HG03060 (cell line): ENCODE measurements at regions not wholly inside any gene's neighbourhood (a gene's known extent, or its start where the extent isn't known, plus 50 kb on each side); places are given as distances from the start of the nearest gene placed in this dataset.
A peak's percentile ranks its signal among the peaks of the same experiment; 100 is the strongest.

Source experiments
- ATAC-seq: cut with Tn5 transposase; IDR thresholded peaks from one replicate; pipeline ENCODE4 v1.9.1; 2021; ENCODE audit warnings: low read depth, moderate number of reproducible peaks; ENCODE audit not compliant: unreplicated experiment

GRCh38 chr3:177816667-177817208 lies 619.5 kb upstream of the TBL1XR1 start:
- no peak for ATAC-seq

- no peak for ATAC-seq
Measured at GRCh38 chr3:177817751-177818150, 620.5 kb upstream of the TBL1XR1 start.

GRCh38 chr3:177818712-177819240 lies 621.5 kb upstream of the TBL1XR1 start:
- no peak for ATAC-seq

GRCh38 chr3:177820683-177821316 lies 623.5 kb upstream of the TBL1XR1 start:
- ATAC-seq, result peak; percentile 66

- ATAC-seq, result no peak
Measured at GRCh38 chr3:177822681-177823096, 625.4 kb upstream of the TBL1XR1 start.

- ATAC-seq, result no peak
Measured at GRCh38 chr3:177823701-177824189, 626.5 kb upstream of the TBL1XR1 start.

GRCh38 chr3:177824190-177824786 lies 627.0 kb upstream of the TBL1XR1 start:
- ATAC-seq, result no peak

- no peak for ATAC-seq
Measured at GRCh38 chr3:177824841-177825240, 627.6 kb upstream of the TBL1XR1 start.

- no peak for ATAC-seq
Measured at GRCh38 chr3:177826253-177826652, 629.0 kb upstream of the TBL1XR1 start.

- ATAC-seq, result no peak
Measured at GRCh38 chr3:177827511-177828207, 630.4 kb upstream of the TBL1XR1 start.

- no peak for ATAC-seq
Measured at GRCh38 chr3:177828208-177828565, 630.9 kb upstream of the TBL1XR1 start.

- ATAC-seq, result no peak
Measured at GRCh38 chr3:177830411-177830849, 633.1 kb upstream of the TBL1XR1 start.

- ATAC-seq, result no peak
Measured at GRCh38 chr3:177831361-177831760, 634.1 kb upstream of the TBL1XR1 start.

GRCh38 chr3:177832880-177833279 lies 635.6 kb upstream of the TBL1XR1 start:
- ATAC-seq, result no peak

- ATAC-seq, result no peak
Measured at GRCh38 chr3:177833332-177833731, 636.0 kb upstream of the TBL1XR1 start.

GRCh38 chr3:177835008-177835407 lies 637.7 kb upstream of the TBL1XR1 start:
- no peak for ATAC-seq

- no peak for ATAC-seq
Measured at GRCh38 chr3:177835917-177836316, 638.6 kb upstream of the TBL1XR1 start.

- no peak for ATAC-seq
Measured at GRCh38 chr3:177836671-177837070, 639.4 kb upstream of the TBL1XR1 start.

GRCh38 chr3:177837951-177838655 lies 640.8 kb upstream of the TBL1XR1 start:
- no peak for ATAC-seq

GRCh38 chr3:177838766-177839350 lies 641.6 kb upstream of the TBL1XR1 start:
- no peak for ATAC-seq
